HG03066 (cell line): ENCODE measurements at regions not wholly inside any gene's neighbourhood (a gene's known extent, or its start where the extent isn't known, plus 50 kb on each side); places are given as distances from the start of the nearest gene placed in this dataset.
"Not testable (repeated sequence)": the region's sequence is repeated elsewhere in the genome, so short reads cannot be mapped to it uniquely, and the experiment has no call there.

Source experiments
- ATAC-seq: cut with Tn5 transposase; IDR thresholded peaks from one replicate; pipeline ENCODE4 v1.9.1; 2021; ENCODE audit warnings: low read depth; ENCODE audit not compliant: unreplicated experiment

GRCh38 chr9:41771693-41772092, 357.5 kb downstream of the CNTNAP3B start:
- not testable (repeated sequence) for ATAC-seq

GRCh38 chr9:41754822-41755221, 374.4 kb downstream of the CNTNAP3B start:
- not testable (repeated sequence) for ATAC-seq

GRCh38 chr9:41754403-41754802, 374.8 kb downstream of the CNTNAP3B start:
- not testable (repeated sequence) for ATAC-seq

- ATAC-seq = not testable (repeated sequence)
Observed at GRCh38 chr9:41741897-41742296, 387.3 kb downstream of the CNTNAP3B start.

- ATAC-seq = not testable (repeated sequence)
Observed at GRCh38 chr9:41741173-41741572, 388.1 kb downstream of the CNTNAP3B start.

- ATAC-seq = not testable (repeated sequence)
Observed at GRCh38 chr9:41738681-41739080, 390.5 kb downstream of the CNTNAP3B start.

- not testable (repeated sequence) for ATAC-seq
Observed at GRCh38 chr9:41699190-41699589, 430.0 kb downstream of the CNTNAP3B start.

GRCh38 chr9:41697080-41697479, 432.1 kb downstream of the CNTNAP3B start:
- not testable (repeated sequence) for ATAC-seq

GRCh38 chr9:41679312-41679711, 449.9 kb downstream of the CNTNAP3B start:
- not testable (repeated sequence) for ATAC-seq

GRCh38 chr9:41663497-41664036, 465.7 kb downstream of the CNTNAP3B start:
- ATAC-seq = not testable (repeated sequence)

GRCh38 chr9:41658706-41659105, 469.6 kb upstream of the ZNG1F start:
- ATAC-seq = not testable (repeated sequence)

GRCh38 chr9:41658116-41658515, 469.0 kb upstream of the ZNG1F start:
- not testable (repeated sequence) for ATAC-seq

- ATAC-seq = not testable (repeated sequence)
Observed at GRCh38 chr9:41657141-41657540, 468.0 kb upstream of the ZNG1F start.

- not testable (repeated sequence) for ATAC-seq
Observed at GRCh38 chr9:41655071-41655554, 466.0 kb upstream of the ZNG1F start.

- not testable (repeated sequence) for ATAC-seq
Observed at GRCh38 chr9:41654349-41654748, 465.2 kb upstream of the ZNG1F start.

GRCh38 chr9:41653560-41654340, 464.6 kb upstream of the ZNG1F start:
- not testable (repeated sequence) for ATAC-seq

GRCh38 chr9:41652800-41653199, 463.7 kb upstream of the ZNG1F start:
- not testable (repeated sequence) for ATAC-seq

GRCh38 chr9:41652100-41652713, 463.1 kb upstream of the ZNG1F start:
- ATAC-seq = not testable (repeated sequence)

- ATAC-seq = not testable (repeated sequence)
Observed at GRCh38 chr9:41650086-41650485, 461.0 kb upstream of the ZNG1F start.

- not testable (repeated sequence) for ATAC-seq
Observed at GRCh38 chr9:41648564-41648963, 459.4 kb upstream of the ZNG1F start.

GRCh38 chr9:41646246-41646645, 457.1 kb upstream of the ZNG1F start:
- not testable (repeated sequence) for ATAC-seq
